ENCODE measurements at regions not wholly inside any gene's neighbourhood (a gene's known extent, or its start where the extent isn't known, plus 50 kb on each side); places are given as distances from the start of the nearest gene placed in this dataset.

- no peak overlapping the region for H3K27ac ChIP-seq (ENCODE audit: low read length)
- H3K4me1 ChIP-seq (ENCODE audit: control insufficient read depth, low read depth, low read length) = no peaks in the 10 kb centered on the region
- no peaks in the 10 kb centered on the region for H3K27me3 ChIP-seq (ENCODE audit: control insufficient read depth, insufficient read depth, low read length)
- no peak overlapping the region for H3K4me3 ChIP-seq (ENCODE audit: low read length)
- no peaks in the 10 kb centered on the region for H3K36me3 ChIP-seq (ENCODE audit: control insufficient read depth, low read depth, low read length)
- no peak overlapping the region for H3K9ac ChIP-seq (ENCODE audit: low read length)
- no peaks in the 10 kb centered on the region for H3K9me3 ChIP-seq (ENCODE audit: control insufficient read depth, low read depth, low read length)
These were observed 56.0 kb upstream of the FAM174A start for GRCh38 chr5:100479079-100479688.

GRCh38 chr5:100472091-100472490 lies 63.1 kb upstream of the FAM174A start:
- no peaks in the 10 kb centered on the region for H3K27me3 ChIP-seq (ENCODE audit: control insufficient read depth, insufficient read depth, low read length)
- no peak overlapping the region for H3K27ac ChIP-seq (ENCODE audit: low read length)
- no peak overlapping the region for H3K4me3 ChIP-seq (ENCODE audit: low read length)
- no peaks in the 10 kb centered on the region for H3K36me3 ChIP-seq (ENCODE audit: control insufficient read depth, low read depth, low read length)
- H3K4me1 ChIP-seq (ENCODE audit: control insufficient read depth, low read depth, low read length) = no peaks in the 10 kb centered on the region
- H3K9me3 ChIP-seq (ENCODE audit: control insufficient read depth, low read depth, low read length) = no peaks in the 10 kb centered on the region
- H3K9ac ChIP-seq (ENCODE audit: low read length) = no peak overlapping the region

GRCh38 chr5:100469767-100470166 lies 65.4 kb upstream of the FAM174A start:
- H3K4me3 ChIP-seq (ENCODE audit: low read length) = no peak overlapping the region
- H3K27ac ChIP-seq (ENCODE audit: low read length) = no peak overlapping the region
- no peaks in the 10 kb centered on the region for H3K4me1 ChIP-seq (ENCODE audit: control insufficient read depth, low read depth, low read length)
- no peak overlapping the region for H3K9ac ChIP-seq (ENCODE audit: low read length)
- no peaks in the 10 kb centered on the region for H3K9me3 ChIP-seq (ENCODE audit: control insufficient read depth, low read depth, low read length)
- no peaks in the 10 kb centered on the region for H3K36me3 ChIP-seq (ENCODE audit: control insufficient read depth, low read depth, low read length)
- H3K27me3 ChIP-seq (ENCODE audit: control insufficient read depth, insufficient read depth, low read length) = no peaks in the 10 kb centered on the region

- Histone ChIP-seq H3K9ac (ENCODE audit: low read length) (no peak overlapping the region), H3K36me3 (ENCODE audit: control insufficient read depth, low read depth, low read length) (no peaks in the 10 kb centered on the region), H3K4me3 (ENCODE audit: low read length) (no peak overlapping the region), H3K9me3 (ENCODE audit: control insufficient read depth, low read depth, low read length) (no peaks in the 10 kb centered on the region), H3K4me1 (ENCODE audit: control insufficient read depth, low read depth, low read length) (no peaks in the 10 kb centered on the region), H3K27ac (ENCODE audit: low read length) (no peak overlapping the region), H3K27me3 (ENCODE audit: control insufficient read depth, insufficient read depth, low read length) (no peaks in the 10 kb centered on the region)
These were observed 70.8 kb upstream of the FAM174A start for GRCh38 chr5:100464418-100464817.

GRCh38 chr5:100456615-100457014 lies 78.6 kb upstream of the FAM174A start:
- H3K9me3 ChIP-seq (ENCODE audit: control insufficient read depth, low read depth, low read length) = no peaks in the 10 kb centered on the region
- no peaks in the 10 kb centered on the region for H3K36me3 ChIP-seq (ENCODE audit: control insufficient read depth, low read depth, low read length)
- no peak overlapping the region for H3K4me3 ChIP-seq (ENCODE audit: low read length)
- H3K27me3 ChIP-seq (ENCODE audit: control insufficient read depth, insufficient read depth, low read length) = no peaks in the 10 kb centered on the region
- no peak overlapping the region for H3K27ac ChIP-seq (ENCODE audit: low read length)
- no peak overlapping the region for H3K9ac ChIP-seq (ENCODE audit: low read length)
- no peaks in the 10 kb centered on the region for H3K4me1 ChIP-seq (ENCODE audit: control insufficient read depth, low read depth, low read length)

- H3K9me3 ChIP-seq (ENCODE audit: control insufficient read depth, low read depth, low read length) = no peaks in the 10 kb centered on the region
- H3K4me3 ChIP-seq (ENCODE audit: low read length) = no peak overlapping the region
- no peaks in the 10 kb centered on the region for H3K36me3 ChIP-seq (ENCODE audit: control insufficient read depth, low read depth, low read length)
- H3K4me1 ChIP-seq (ENCODE audit: control insufficient read depth, low read depth, low read length) = no peaks in the 10 kb centered on the region
- no peak overlapping the region for H3K27ac ChIP-seq (ENCODE audit: low read length)
- H3K27me3 ChIP-seq (ENCODE audit: control insufficient read depth, insufficient read depth, low read length) = no peaks in the 10 kb centered on the region
- no peak overlapping the region for H3K9ac ChIP-seq (ENCODE audit: low read length)
These were observed 83.0 kb upstream of the FAM174A start for GRCh38 chr5:100452126-100452525.

- H3K27ac ChIP-seq (ENCODE audit: low read length) = no peak overlapping the region
- H3K36me3 ChIP-seq (ENCODE audit: control insufficient read depth, low read depth, low read length) = no peaks in the 10 kb centered on the region
- H3K4me1 ChIP-seq (ENCODE audit: control insufficient read depth, low read depth, low read length) = no peaks in the 10 kb centered on the region
- H3K4me3 ChIP-seq (ENCODE audit: low read length) = no peak overlapping the region
- H3K27me3 ChIP-seq (ENCODE audit: control insufficient read depth, insufficient read depth, low read length) = no peaks in the 10 kb centered on the region
- no peak overlapping the region for H3K9ac ChIP-seq (ENCODE audit: low read length)
- no peaks in the 10 kb centered on the region for H3K9me3 ChIP-seq (ENCODE audit: control insufficient read depth, low read depth, low read length)
These were observed 87.1 kb upstream of the FAM174A start for GRCh38 chr5:100448111-100448528.

- H3K27ac ChIP-seq (ENCODE audit: low read length) = no peak overlapping the region
- H3K4me3 ChIP-seq (ENCODE audit: low read length) = no peak overlapping the region
- no peaks in the 10 kb centered on the region for H3K4me1 ChIP-seq (ENCODE audit: control insufficient read depth, low read depth, low read length)
- H3K27me3 ChIP-seq (ENCODE audit: control insufficient read depth, insufficient read depth, low read length) = no peaks in the 10 kb centered on the region
- H3K9me3 ChIP-seq (ENCODE audit: control insufficient read depth, low read depth, low read length) = no peaks in the 10 kb centered on the region
- H3K36me3 ChIP-seq (ENCODE audit: control insufficient read depth, low read depth, low read length) = no peaks in the 10 kb centered on the region
- H3K9ac ChIP-seq (ENCODE audit: low read length) = no peak overlapping the region
These were observed 88.2 kb upstream of the FAM174A start for GRCh38 chr5:100446879-100447430.

GRCh38 chr5:100444961-100445360 lies 90.2 kb upstream of the FAM174A start:
- Histone ChIP-seq H3K4me3 (ENCODE audit: low read length) (no peak overlapping the region), H3K36me3 (ENCODE audit: control insufficient read depth, low read depth, low read length) (no peaks in the 10 kb centered on the region), H3K9ac (ENCODE audit: low read length) (no peak overlapping the region), H3K4me1 (ENCODE audit: control insufficient read depth, low read depth, low read length) (no peaks in the 10 kb centered on the region), H3K27ac (ENCODE audit: low read length) (no peak overlapping the region), H3K27me3 (ENCODE audit: control insufficient read depth, insufficient read depth, low read length) (no peaks in the 10 kb centered on the region), H3K9me3 (ENCODE audit: control insufficient read depth, low read depth, low read length) (no peaks in the 10 kb centered on the region)

GRCh38 chr5:100434815-100435214 lies 100.4 kb upstream of the FAM174A start:
- Histone ChIP-seq H3K27ac (ENCODE audit: low read length) (no peak overlapping the region), H3K9ac (ENCODE audit: low read length) (no peak overlapping the region), H3K4me3 (ENCODE audit: low read length) (no peak overlapping the region), H3K9me3 (ENCODE audit: control insufficient read depth, low read depth, low read length) (no peaks in the 10 kb centered on the region), H3K4me1 (ENCODE audit: control insufficient read depth, low read depth, low read length) (no peaks in the 10 kb centered on the region), H3K27me3 (ENCODE audit: control insufficient read depth, insufficient read depth, low read length) (no peaks in the 10 kb centered on the region), H3K36me3 (ENCODE audit: control insufficient read depth, low read depth, low read length) (no peaks in the 10 kb centered on the region)

GRCh38 chr5:100432741-100433140 lies 102.4 kb upstream of the FAM174A start:
- Histone ChIP-seq H3K4me1 (ENCODE audit: control insufficient read depth, low read depth, low read length) (no peaks in the 10 kb centered on the region), H3K27ac (ENCODE audit: low read length) (no peak overlapping the region), H3K9me3 (ENCODE audit: control insufficient read depth, low read depth, low read length) (no peaks in the 10 kb centered on the region), H3K9ac (ENCODE audit: low read length) (no peak overlapping the region), H3K36me3 (ENCODE audit: control insufficient read depth, low read depth, low read length) (no peaks in the 10 kb centered on the region), H3K4me3 (ENCODE audit: low read length) (no peak overlapping the region), H3K27me3 (ENCODE audit: control insufficient read depth, insufficient read depth, low read length) (no peaks in the 10 kb centered on the region)

Measured in iPS-18a (cell line).